ENCODE measurements at regions not wholly inside any gene's neighbourhood (a gene's known extent, or its start where the extent isn't known, plus 50 kb on each side); places are given as distances from the start of the nearest gene placed in this dataset.

DNA sequence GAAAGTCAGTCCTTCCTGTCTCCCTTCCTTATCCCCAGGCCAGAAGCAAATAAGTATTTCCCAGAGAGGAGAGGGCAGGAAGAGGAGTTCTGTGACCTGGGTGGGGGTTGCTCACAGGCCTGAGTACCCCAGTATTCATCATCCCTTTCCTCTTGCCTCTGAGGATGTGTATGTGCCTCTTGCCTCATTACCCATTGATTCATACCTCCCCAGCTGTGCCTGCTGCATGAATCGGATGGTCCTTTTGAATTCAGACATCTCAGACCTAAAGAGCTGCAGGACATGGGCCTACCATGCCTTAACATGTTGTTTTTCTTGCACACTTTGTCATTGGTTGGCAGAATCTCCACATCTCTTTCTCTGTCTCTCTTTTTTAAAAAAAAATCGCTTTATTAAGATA is 112.8 kb upstream of the SHB start:
- no peaks in the 10 kb centered on the region for H3K36me3 ChIP-seq (ENCODE audit: control insufficient read depth, insufficient read depth, low read length)
- no peaks in the 10 kb centered on the region for H3K9me3 ChIP-seq (replicated peaks; ENCODE audit: control insufficient read depth, low read depth, low read length)
- H3K27me3 ChIP-seq (ENCODE audit: control insufficient read depth, insufficient read depth, low read length): no peaks in the 10 kb centered on the region
- H3K4me1 ChIP-seq (ENCODE audit: control insufficient read depth, insufficient read depth, low read length): no peaks in the 10 kb centered on the region
- WGBS (ENCODE audit: insufficient coverage): no CpG with 5 or more reads among the region's 2 CpGs
- DNase-seq: no peak
- no peak overlapping the region for H3K4me3 ChIP-seq (ENCODE audit: low read length)
- H3K27ac ChIP-seq (ENCODE audit: low read length): no peak overlapping the region

DNA sequence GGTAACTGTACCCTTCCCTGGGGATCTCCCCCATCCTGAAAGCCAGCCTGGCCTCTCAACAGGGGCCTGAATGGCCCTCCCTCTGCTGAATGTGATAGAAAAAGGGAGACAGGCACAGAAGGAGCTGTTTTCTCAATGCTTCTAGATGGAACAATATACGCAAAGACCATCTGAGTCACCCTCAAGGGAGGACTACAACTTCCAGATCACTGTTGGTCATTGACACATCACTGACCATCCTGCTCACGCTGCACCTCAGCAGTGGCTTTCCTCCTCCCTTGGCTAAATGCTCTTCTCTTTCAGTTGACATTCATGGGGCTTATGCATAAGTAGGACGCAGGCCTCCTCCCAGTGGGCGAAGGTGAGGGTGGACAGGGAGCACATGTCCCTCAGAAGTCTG is 112.2 kb upstream of the SHB start:
- Histone ChIP-seq H3K27me3 (ENCODE audit: control insufficient read depth, insufficient read depth, low read length) (no peaks in the 10 kb centered on the region), H3K4me3 (ENCODE audit: low read length) (no peak overlapping the region), H3K27ac (ENCODE audit: low read length) (no peak overlapping the region), H3K36me3 (ENCODE audit: control insufficient read depth, insufficient read depth, low read length) (no peaks in the 10 kb centered on the region), H3K4me1 (ENCODE audit: control insufficient read depth, insufficient read depth, low read length) (no peaks in the 10 kb centered on the region), H3K9me3 (replicated peaks; ENCODE audit: control insufficient read depth, low read depth, low read length) (no peaks in the 10 kb centered on the region)
- WGBS (ENCODE audit: insufficient coverage): no CpG with 5 or more reads among the region's 4 CpGs
- no peak for DNase-seq

DNA sequence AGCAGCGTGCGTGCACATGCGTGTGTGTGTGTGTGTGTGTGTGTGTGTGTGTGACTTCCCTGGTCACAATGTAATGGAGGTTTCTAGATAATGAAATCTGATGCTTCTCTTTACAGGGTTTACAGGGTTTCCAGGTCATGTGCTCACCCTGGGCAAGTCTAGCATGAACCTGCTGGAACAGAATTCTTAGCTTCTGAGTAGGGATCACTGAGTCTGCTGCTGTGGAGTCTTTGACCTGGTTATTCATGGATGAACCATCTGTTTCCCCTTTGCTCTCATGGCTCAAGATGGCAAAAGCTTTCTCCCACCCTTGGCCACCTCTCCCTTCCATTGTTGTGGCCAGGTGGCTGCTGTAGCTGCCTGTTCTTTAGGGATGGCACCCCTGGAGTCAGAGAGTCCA is 111.6 kb upstream of the SHB start:
- no peaks in the 10 kb centered on the region for H3K9me3 ChIP-seq (replicated peaks; ENCODE audit: control insufficient read depth, low read depth, low read length)
- WGBS (ENCODE audit: insufficient coverage): no CpG with 5 or more reads among the region's 3 CpGs
- DNase-seq: no peak
- H3K4me1 ChIP-seq (ENCODE audit: control insufficient read depth, insufficient read depth, low read length): no peaks in the 10 kb centered on the region
- no peak overlapping the region for H3K4me3 ChIP-seq (ENCODE audit: low read length)
- H3K27me3 ChIP-seq (ENCODE audit: control insufficient read depth, insufficient read depth, low read length): no peaks in the 10 kb centered on the region
- no peak overlapping the region for H3K27ac ChIP-seq (ENCODE audit: low read length)
- H3K36me3 ChIP-seq (ENCODE audit: control insufficient read depth, insufficient read depth, low read length): no peaks in the 10 kb centered on the region

DNA sequence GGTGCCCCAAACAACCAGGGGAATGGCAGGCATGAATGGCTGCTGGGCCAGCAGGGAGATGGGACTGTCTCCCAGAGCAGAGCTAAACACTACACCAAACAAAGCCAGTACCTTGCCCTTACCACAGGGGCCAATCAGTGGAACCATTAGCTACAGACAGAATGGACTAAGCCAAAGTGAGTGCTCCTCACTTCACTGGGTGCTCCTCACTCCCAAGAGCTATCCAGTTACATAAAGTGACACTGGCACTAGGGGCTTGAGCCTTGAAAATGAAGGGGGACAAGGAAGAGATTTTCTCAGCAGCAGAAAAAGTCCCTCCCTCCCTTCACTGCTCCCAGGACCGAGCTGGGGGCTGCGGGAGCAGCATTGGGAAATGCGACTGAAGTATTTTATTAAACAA is 110.9 kb upstream of the SHB start:
- H3K4me1 ChIP-seq (ENCODE audit: control insufficient read depth, insufficient read depth, low read length): no peaks in the 10 kb centered on the region
- H3K27me3 ChIP-seq (ENCODE audit: control insufficient read depth, insufficient read depth, low read length): no peaks in the 10 kb centered on the region
- H3K36me3 ChIP-seq (ENCODE audit: control insufficient read depth, insufficient read depth, low read length): no peaks in the 10 kb centered on the region
- no peaks in the 10 kb centered on the region for H3K9me3 ChIP-seq (replicated peaks; ENCODE audit: control insufficient read depth, low read depth, low read length)
- no peak overlapping the region for H3K27ac ChIP-seq (ENCODE audit: low read length)
- no peak for DNase-seq
- 94% methylated on average over 3 of the region's 3 CpGs for WGBS (ENCODE audit: insufficient coverage)
- H3K4me3 ChIP-seq (ENCODE audit: low read length): no peak overlapping the region

DNA sequence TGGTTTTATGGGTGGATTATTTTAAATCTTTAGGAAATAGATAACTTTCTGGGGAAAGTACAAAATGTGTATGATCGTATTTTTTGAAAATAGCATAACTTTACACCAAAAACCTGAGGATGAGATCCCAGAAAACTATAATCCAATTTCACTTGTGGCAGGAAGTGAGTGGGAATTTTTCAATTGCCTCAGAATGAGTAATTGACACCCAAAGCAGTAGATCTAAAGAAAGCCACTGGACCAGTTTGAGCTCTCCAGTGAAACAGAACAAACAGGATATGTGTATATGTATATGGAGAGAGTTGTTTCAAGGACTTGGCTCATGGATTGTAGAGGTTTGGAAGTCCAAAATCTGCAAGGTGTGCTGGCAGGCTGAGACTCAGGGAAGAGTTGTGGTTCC is 109.2 kb upstream of the SHB start:
- Histone ChIP-seq H3K36me3 (ENCODE audit: control insufficient read depth, insufficient read depth, low read length) (no peaks in the 10 kb centered on the region), H3K9me3 (replicated peaks; ENCODE audit: control insufficient read depth, low read depth, low read length) (no peaks in the 10 kb centered on the region), H3K4me1 (ENCODE audit: control insufficient read depth, insufficient read depth, low read length) (no peaks in the 10 kb centered on the region), H3K27me3 (ENCODE audit: control insufficient read depth, insufficient read depth, low read length) (no peaks in the 10 kb centered on the region), H3K27ac (ENCODE audit: low read length) (no peak overlapping the region), H3K4me3 (ENCODE audit: low read length) (no peak overlapping the region)
- no CpG with 5 or more reads among the region's 1 CpG for WGBS (ENCODE audit: insufficient coverage)
- DNase-seq: no peak

DNA sequence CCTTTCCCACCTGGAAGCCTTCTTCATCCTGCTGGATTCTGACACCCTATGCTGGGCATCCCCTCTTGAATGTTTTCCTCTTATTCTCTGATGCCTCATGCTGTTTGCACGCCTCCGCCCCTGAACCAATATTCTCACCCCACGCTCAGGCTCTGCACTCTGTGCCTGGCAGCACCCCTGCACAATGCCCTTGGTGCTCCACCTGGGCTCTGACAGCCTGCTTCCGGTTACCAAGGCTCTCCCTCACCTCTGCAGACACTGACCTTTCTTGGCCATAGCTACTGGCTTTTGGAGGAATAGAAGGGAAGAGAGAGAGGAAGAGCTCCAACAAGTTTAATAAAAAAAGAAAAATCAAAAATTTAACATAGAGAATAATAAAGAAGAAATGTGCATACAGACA is 108.7 kb upstream of the SHB start:
- Histone ChIP-seq H3K4me1 (ENCODE audit: control insufficient read depth, insufficient read depth, low read length) (no peaks in the 10 kb centered on the region), H3K36me3 (ENCODE audit: control insufficient read depth, insufficient read depth, low read length) (no peaks in the 10 kb centered on the region), H3K9me3 (replicated peaks; ENCODE audit: control insufficient read depth, low read depth, low read length) (no peaks in the 10 kb centered on the region), H3K27me3 (ENCODE audit: control insufficient read depth, insufficient read depth, low read length) (no peaks in the 10 kb centered on the region), H3K27ac (ENCODE audit: low read length) (no peak overlapping the region), H3K4me3 (ENCODE audit: low read length) (no peak overlapping the region)
- DNase-seq: no peak
- WGBS (ENCODE audit: insufficient coverage): 84% methylated on average over 3 of the region's 4 CpGs

DNA sequence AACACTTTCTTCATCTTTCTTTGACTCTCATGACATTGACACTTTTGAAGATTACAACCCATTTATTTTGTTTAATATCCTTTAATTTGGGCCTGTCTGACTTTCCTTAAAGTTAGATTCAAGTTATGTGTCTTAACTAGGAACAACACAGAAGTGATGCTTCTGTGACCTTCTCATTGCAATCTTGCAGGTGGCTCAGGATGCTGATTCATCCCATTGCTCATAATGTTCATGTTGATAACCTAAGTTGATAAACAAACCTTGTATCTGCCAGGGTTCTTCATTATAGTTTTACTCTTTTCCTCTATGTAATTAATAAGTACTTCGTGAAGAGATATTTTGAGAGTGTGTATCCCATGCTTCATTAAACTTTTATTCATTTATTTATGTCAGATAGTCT is 107.2 kb upstream of the SHB start:
- Histone ChIP-seq H3K27ac (ENCODE audit: low read length) (no peak overlapping the region), H3K4me3 (ENCODE audit: low read length) (no peak overlapping the region), H3K36me3 (ENCODE audit: control insufficient read depth, insufficient read depth, low read length) (no peaks in the 10 kb centered on the region), H3K9me3 (replicated peaks; ENCODE audit: control insufficient read depth, low read depth, low read length) (no peaks in the 10 kb centered on the region), H3K4me1 (ENCODE audit: control insufficient read depth, insufficient read depth, low read length) (no peaks in the 10 kb centered on the region), H3K27me3 (ENCODE audit: control insufficient read depth, insufficient read depth, low read length) (no peaks in the 10 kb centered on the region)
- WGBS (ENCODE audit: insufficient coverage): no CpG with 5 or more reads among the region's 1 CpG
- no peak for DNase-seq

DNA sequence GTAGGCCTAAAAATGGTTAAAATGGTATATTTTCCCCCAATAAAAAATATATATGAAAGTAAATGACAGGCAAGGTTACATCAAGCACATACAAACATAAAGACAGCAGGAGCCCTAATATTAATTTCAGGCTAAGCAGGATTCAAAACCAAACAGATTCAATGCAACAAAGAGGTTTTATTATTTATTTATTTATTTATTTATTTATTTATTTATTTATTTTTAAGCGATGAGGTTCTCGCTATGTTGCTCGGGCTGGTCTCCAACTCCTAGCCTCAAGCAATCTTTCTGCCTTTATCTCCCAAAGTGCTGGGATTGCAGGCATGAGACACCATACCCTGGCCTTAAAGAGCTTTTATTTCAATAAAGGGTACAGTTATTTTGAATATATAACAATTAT is 106.4 kb upstream of the SHB start:
- H3K4me3 ChIP-seq (ENCODE audit: low read length): no peak overlapping the region
- no peak overlapping the region for H3K27ac ChIP-seq (ENCODE audit: low read length)
- H3K27me3 ChIP-seq (ENCODE audit: control insufficient read depth, insufficient read depth, low read length): no peaks in the 10 kb centered on the region
- H3K4me1 ChIP-seq (ENCODE audit: control insufficient read depth, insufficient read depth, low read length): no peaks in the 10 kb centered on the region
- peaks cover 4% of the 10 kb centered on the region for H3K9me3 ChIP-seq (replicated peaks; ENCODE audit: control insufficient read depth, low read depth, low read length)
- no peak for DNase-seq
- WGBS (ENCODE audit: insufficient coverage): no CpG with 5 or more reads among the region's 3 CpGs
- no peaks in the 10 kb centered on the region for H3K36me3 ChIP-seq (ENCODE audit: control insufficient read depth, insufficient read depth, low read length)

DNA sequence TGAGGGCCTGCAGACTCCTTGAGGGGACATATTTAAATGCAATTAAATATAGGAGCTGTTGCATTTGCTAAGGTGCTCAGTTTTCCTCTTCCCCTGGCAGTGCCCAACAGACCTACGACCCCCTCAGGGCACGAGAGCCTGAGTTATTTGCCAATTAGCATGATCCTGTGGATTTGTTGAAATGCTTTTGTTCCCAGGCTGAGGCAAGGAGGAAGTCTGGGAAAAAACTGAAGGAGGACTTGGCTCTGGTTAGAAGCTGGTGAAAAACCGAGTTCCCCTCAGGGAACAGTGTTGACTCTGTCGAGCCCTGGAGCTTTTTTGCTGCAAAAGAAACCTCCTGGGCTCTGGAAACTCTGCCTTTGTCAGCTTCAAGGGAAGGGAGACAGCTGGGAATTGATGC is 103.6 kb upstream of the SHB start:
- H3K36me3 ChIP-seq (ENCODE audit: control insufficient read depth, insufficient read depth, low read length): no peaks in the 10 kb centered on the region
- H3K27ac ChIP-seq (ENCODE audit: low read length): no peak overlapping the region
- no peak overlapping the region for H3K4me3 ChIP-seq (ENCODE audit: low read length)
- H3K27me3 ChIP-seq (ENCODE audit: control insufficient read depth, insufficient read depth, low read length): no peaks in the 10 kb centered on the region
- H3K4me1 ChIP-seq (ENCODE audit: control insufficient read depth, insufficient read depth, low read length): no peaks in the 10 kb centered on the region
- peak; percentile 24 for DNase-seq
- H3K9me3 ChIP-seq (replicated peaks; ENCODE audit: control insufficient read depth, low read depth, low read length): peaks cover 11% of the 10 kb centered on the region
- 9% methylated on average over 2 of the region's 4 CpGs for WGBS (ENCODE audit: insufficient coverage)

DNA sequence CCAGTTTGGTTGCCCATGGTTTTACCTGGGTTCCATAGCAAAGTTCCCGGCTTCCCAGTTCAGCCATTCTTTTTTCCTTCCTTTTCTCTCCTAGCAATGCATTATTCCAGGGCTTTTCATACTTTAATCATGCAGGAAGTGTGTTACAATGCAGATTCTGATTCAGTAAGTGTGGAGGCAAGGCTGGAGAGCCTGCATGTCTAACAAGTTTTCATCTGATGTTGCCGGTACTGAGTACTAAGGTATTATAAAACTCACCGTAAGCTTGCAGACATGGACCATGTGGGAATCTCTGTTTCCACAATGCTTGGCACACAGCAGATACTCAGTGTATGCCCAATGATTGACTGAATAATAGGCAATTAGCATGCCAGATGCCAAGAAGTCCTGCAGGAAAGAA is 102.9 kb upstream of the SHB start:
- H3K27ac ChIP-seq (ENCODE audit: low read length): no peak overlapping the region
- H3K9me3 ChIP-seq (replicated peaks; ENCODE audit: control insufficient read depth, low read depth, low read length): peaks cover 11% of the 10 kb centered on the region
- H3K4me3 ChIP-seq (ENCODE audit: low read length): no peak overlapping the region
- H3K4me1 ChIP-seq (ENCODE audit: control insufficient read depth, insufficient read depth, low read length): no peaks in the 10 kb centered on the region
- no peaks in the 10 kb centered on the region for H3K27me3 ChIP-seq (ENCODE audit: control insufficient read depth, insufficient read depth, low read length)
- WGBS (ENCODE audit: insufficient coverage): 68% methylated on average over 3 of the region's 3 CpGs
- no peaks in the 10 kb centered on the region for H3K36me3 ChIP-seq (ENCODE audit: control insufficient read depth, insufficient read depth, low read length)
- DNase-seq: no peak

DNA sequence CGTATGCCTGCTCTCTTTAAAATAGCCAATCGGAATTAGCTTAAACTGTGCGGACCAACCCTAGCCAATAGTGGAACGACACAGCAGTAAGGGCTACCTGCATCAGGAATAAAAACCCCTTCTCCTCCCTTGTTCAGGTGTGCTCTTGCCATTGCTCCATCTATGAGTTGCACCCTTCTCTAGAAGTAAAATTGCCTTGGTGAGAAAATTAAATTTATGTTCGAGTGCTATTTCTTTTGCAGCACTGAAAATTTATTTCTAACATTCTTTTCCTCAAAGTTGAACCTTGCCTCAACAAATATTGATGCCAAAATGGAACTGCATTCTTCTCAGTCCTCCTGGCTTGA is 102.5 kb upstream of the SHB start:
- Histone ChIP-seq H3K4me3 (ENCODE audit: low read length) (no peak overlapping the region), H3K4me1 (ENCODE audit: control insufficient read depth, insufficient read depth, low read length) (no peaks in the 10 kb centered on the region), H3K27me3 (ENCODE audit: control insufficient read depth, insufficient read depth, low read length) (no peaks in the 10 kb centered on the region), H3K27ac (ENCODE audit: low read length) (no peak overlapping the region), H3K9me3 (replicated peaks; ENCODE audit: control insufficient read depth, low read depth, low read length) (peaks cover 11% of the 10 kb centered on the region), H3K36me3 (ENCODE audit: control insufficient read depth, insufficient read depth, low read length) (no peaks in the 10 kb centered on the region)
- DNase-seq: no peak
- WGBS (ENCODE audit: insufficient coverage): 83% methylated on average over 1 of the region's 5 CpGs

Measured in muscle of leg (tissue), 3 donors.